ENCODE measurements at regions not wholly inside any gene's neighbourhood (a gene's known extent, or its start where the extent isn't known, plus 50 kb on each side); places are given as distances from the start of the nearest gene placed in this dataset.
"Not testable (repeated sequence)": the region's sequence is repeated elsewhere in the genome, so short reads cannot be mapped to it uniquely, and the experiment has no call there.

DNA sequence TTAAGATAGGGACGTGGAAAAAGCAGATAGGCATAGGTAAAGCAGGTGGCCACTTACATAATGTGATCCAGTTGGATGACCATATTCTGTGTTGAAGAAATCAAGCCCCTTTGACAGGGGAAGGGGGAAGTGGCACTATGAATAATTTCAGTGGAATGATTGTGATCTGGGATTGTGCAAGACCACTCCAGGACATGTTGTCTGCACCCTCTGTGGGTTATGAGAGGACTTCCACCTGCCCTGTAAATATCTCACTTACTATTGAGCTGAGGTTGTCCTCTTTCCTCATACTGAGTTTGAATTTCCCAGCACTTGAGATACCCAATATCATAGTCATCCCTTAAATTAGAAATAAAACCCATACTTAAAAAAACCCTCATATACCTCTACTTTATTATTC is 220.7 kb downstream of the IRS1 start:
- no peak for DNase-seq (ENCODE audit: low read depth)

GRCh38 chr2:226578373-226578772 is 221.2 kb downstream of the IRS1 start:
- no peak for DNase-seq (ENCODE audit: low read depth)

- DNase-seq (ENCODE audit: low read depth), result no peak
These were observed 223.7 kb downstream of the IRS1 start for GRCh38 chr2:226575928-226576327.

GRCh38 chr2:226573158-226573557 is 226.5 kb downstream of the IRS1 start:
- no peak for DNase-seq (ENCODE audit: low read depth)

- DNase-seq (ENCODE audit: low read depth), result no peak
These were observed 235.0 kb downstream of the IRS1 start for GRCh38 chr2:226564667-226565066.

DNA sequence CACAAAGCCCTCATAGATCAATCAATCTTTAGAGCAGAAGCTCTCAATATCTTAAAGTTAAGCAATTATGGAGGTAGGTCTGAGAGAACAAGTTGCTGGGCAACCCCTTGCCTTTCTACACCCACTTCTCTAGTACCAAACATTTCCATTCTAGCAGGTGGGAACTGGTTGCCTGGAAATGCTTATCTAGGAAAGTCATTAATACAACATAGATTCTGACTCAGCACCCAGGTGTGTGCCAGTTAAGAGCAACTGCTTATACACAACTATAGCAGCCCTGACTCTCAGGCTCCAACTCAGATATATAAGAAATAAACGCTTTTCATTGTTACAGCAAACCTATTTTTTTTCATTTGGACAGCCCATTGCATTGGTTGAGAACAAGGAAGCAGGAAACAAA is 237.7 kb downstream of the IRS1 start:
- DNase-seq (ENCODE audit: low read depth), result no peak

GRCh38 chr2:226560325-226560724 is 239.3 kb downstream of the IRS1 start:
- DNase-seq (ENCODE audit: low read depth), result no peak

- DNase-seq (ENCODE audit: low read depth), result no peak
These were observed 240.1 kb downstream of the IRS1 start for GRCh38 chr2:226559536-226559935.

DNA sequence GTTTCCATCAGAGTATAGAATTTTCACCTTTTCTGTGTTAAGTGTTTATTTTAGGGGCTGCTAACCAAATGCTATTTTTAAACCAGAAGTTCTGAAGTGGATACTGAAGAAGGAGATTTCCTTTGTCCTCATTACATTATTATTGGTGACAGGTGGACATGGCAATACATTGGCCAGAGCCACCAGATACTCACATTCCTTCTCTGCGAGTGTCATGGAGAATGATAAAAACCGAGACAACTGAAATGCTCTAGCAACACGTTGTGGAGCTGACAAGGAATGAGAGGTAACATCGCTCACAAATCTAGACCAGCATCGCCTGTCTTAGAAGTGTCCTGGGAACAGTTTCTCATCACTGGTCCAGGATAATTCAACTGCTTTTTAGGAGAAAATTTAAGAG is 241.2 kb downstream of the IRS1 start:
- no peak for DNase-seq (ENCODE audit: low read depth)

DNA sequence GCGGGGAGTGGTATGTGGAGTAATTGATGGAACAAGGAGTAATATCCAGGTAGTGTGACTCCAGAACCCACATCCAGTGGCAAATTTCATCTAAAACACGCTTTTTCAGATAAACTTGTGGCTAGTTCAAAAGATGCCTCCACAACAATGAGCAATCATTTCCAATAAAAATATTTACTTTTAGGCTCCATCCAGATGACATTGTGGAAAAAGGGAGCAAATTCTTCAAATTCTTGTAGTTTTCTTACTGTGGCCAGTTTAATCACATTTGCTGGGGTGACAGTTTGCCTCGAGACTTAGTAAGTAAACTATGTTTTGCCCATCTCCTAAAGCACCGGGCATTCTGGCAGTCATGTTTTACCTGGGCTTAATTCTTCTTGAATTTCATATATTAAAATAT is 243.6 kb downstream of the IRS1 start:
- DNase-seq (ENCODE audit: low read depth), result no peak

GRCh38 chr2:226554701-226555100 is 244.9 kb downstream of the IRS1 start:
- DNase-seq (ENCODE audit: low read depth), result no peak

GRCh38 chr2:226553333-226553732 is 246.3 kb downstream of the IRS1 start:
- DNase-seq (ENCODE audit: low read depth), result no peak

GRCh38 chr2:226552571-226553285 is 246.9 kb downstream of the IRS1 start:
- DNase-seq (ENCODE audit: low read depth), result no peak

GRCh38 chr2:226551522-226552250 is 247.9 kb downstream of the IRS1 start:
- no peak for DNase-seq (ENCODE audit: low read depth)

GRCh38 chr2:226550801-226551200 is 248.8 kb downstream of the IRS1 start:
- DNase-seq (ENCODE audit: low read depth), result no peak

DNA sequence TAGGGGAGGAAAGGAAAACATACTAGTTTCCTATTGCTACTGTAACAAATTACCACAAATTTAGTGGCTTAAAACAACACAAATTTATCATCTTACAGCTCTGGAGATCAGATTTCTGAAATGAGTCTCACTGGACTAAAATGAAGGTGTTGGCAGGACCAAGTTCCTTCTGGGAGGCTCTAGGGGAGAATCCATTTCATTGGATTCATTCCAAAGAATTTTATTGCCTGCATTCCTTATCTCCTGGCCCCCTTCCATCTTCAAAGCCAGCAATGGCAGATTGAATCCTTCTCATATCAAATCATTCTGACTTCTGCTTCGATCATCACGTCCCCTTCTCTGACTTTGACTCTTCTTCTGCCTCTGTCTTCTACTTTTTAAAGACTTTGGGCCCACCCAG is 250.9 kb downstream of the IRS1 start:
- DNase-seq (ENCODE audit: low read depth), result no peak

DNA sequence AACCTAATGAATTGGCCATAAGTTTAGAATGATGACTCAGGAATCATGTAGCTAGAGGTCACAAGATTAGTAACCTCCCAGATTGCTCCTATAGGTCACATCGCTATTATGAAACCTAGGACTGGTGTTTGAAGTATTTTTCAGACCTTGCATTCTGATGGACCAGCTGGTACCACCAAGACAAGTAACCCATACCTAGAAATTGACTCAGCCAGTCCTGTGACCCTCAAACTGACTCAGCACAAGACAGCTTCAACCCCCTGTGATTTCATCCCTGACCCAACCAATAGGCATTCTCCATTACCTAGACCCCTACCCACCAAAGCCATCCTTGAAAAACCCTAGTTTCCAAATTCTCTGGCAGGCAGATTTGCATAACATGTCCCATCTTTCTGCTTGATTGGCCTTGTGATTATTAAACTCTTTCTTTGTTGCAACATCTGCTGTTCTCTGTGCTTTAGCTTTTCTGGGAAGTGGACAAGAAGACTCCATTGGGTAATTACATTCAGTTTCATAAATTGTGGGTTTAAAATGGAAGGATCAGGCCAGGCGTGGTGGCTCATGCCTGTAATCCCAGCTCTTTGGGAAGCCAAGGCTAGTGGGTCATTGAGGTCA is 254.9 kb downstream of the IRS1 start:
- no peak for DNase-seq (ENCODE audit: low read depth)

DNA sequence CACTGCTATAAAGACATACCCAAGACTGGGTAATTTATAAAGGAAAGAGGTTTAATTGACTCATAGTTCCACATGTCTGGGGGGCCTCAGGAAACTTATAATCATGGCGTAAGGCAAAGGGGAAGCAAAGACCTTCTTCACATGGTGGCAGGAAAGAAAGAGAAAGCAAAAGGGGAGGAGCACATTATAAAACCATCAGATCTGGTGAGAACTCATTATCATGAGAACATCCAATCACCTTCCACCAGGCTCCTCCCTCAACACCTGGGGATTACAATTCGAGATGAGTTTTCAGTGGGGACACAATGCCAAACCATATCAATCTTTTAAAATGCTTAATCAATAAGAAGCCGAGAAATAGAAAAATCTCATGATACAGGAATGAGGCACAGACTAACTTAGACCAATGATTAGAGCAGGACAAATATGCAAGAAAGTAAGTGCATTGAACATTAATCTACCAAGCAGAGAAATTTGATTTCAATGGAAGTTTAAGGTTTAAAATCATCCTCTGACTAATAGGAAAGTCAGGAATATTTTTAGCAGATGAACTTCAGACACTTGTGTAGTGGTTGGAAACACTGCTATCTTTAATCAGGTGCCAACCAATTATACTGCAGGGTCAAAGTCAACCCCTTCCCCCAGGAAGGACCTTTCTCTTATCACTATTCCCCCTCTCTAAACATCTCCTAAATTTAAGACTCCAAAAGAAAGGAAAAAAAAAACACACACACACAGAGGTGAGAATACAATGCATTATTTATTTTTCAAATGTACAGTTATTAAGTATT is 259.2 kb downstream of the IRS1 start:
- DNase-seq (ENCODE audit: low read depth), result no peak

DNA sequence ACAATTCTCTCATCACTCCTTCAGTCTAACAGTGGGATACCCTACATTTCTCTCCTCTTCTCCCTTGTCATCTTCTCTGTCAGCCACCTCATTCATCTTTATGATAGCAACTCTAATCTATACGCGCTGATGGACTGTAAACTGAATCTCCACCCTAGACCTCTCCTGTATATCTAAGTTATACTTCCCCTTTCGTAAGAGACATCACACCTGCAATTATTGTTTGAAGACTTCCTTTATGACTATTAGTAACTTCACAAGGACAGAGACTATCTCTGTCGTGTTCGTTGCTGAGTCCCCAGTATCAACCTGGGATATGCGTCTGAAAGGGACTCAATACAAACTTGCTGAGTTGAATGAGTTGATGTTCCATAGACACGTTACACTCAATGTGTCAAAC is 263.2 kb downstream of the IRS1 start:
- DNase-seq (ENCODE audit: low read depth), result no peak

GRCh38 chr2:226532976-226533375 is 266.6 kb downstream of the IRS1 start:
- not testable (repeated sequence) for DNase-seq (ENCODE audit: low read depth)

DNA sequence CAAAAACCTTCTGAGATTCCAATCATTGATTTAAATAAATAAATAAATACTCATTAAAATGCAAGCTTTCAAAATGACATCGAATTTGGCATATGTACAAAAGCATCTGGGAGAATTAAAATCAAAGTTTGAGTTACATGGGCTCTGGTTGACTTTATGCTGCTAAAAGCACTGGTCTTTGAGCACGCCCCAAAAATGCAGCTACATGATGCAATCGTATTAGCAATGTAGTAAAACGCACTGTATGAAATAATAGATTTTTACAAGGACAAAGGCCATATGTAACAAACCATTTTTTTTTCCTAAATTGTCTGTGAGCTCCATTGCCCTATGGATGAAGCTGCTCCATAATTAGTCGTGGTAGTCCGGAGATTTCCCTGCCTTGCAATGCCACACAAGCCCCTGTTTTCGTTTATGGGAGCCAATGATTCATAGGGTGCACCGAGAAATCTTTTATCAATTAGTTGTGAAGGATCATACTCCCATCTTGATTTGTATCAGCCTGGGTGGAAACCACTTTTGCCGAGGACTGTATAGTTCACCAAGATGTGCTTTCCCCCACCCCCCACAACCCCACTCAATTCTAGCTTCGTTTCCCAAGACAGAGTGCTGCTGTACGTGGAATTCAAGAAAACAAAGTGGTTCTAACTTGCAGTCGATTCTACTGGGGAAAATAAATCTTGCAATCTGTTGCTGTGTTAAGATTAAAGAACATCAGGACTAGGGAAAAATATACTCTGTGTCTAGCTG is 268.4 kb downstream of the IRS1 start:
- DNase-seq (ENCODE audit: low read depth), result no peak

DNA sequence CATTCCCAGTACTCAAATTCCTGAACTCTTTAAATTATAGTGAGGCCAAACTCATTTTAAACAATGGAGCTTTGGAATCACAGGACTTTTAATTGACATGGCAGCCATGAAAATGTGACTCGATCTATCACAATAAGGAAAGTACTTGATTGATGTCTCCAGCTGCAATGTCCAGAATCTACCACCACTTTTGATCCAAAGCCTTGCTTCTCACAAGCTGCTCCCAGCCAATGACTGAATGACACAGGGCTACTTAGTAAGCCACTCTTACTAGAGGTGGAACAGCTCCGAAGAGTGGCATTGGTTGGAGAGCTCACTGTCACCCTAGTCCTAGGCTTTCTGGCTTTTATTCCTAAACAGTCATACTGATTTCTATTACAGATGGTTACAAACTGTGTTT is 270.1 kb downstream of the IRS1 start:
- no peak for DNase-seq (ENCODE audit: low read depth)

Data from stimulated activated CD8-positive, alpha-beta memory T cell treated with anti-CD3 and anti-CD28 coated beads, Interleukin-12 subunit alpha, Interleukin-12 subunit beta, amount 100 ng/mL, for 4 hours (primary cell).